ENCODE measurements at regions not wholly inside any gene's neighbourhood (a gene's known extent, or its start where the extent isn't known, plus 50 kb on each side); places are given as distances from the start of the nearest gene placed in this dataset.

DNA sequence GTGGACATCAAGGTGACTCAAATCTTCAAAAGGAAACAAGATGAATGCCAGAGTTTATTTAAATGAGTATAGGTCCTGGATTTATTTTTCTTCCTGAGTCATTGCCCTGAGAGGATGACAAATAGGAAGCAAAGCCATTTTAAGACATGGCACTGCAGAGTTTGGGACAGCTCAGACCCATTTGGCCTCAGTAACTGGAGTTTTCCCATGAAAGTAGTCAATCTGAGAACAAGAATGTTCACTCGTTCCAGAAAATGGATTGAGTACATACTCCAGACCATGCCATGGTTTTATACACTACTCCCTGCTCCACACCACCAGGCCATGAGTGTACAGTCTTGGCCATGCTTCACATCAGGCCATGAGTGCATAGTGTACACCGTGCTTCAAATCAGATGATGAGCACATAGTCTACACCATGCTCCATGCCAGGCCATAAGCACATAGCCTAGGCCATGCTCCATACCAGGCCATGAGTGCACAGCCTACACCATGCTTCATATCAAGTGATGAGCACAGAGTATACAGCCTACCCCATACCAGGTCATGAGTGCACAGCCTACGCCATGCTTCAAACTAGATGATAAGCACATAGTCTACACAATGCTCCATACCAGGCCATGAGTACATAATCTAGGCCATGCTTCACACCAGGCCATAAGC, 202.4 kb downstream of the FBXO15 start:
- TF ChIP-seq CTCF (IDR thresholded peaks at IDR 0.05): no peak
- TF ChIP-seq POLR2A (IDR thresholded peaks at IDR 0.05): no peak
